Left lung (tissue), 4 donors: ENCODE measurements at regions not wholly inside any gene's neighbourhood (a gene's known extent, or its start where the extent isn't known, plus 50 kb on each side); places are given as distances from the start of the nearest gene placed in this dataset.

Source experiments
- ATAC-seq: fragments of 200-7000 bp; cut with Tn5 transposase; one replicate; pipeline ENCODE4 v1.9.1; 2020; ENCODE audit warnings: moderate library complexity
- DNase-seq, 4 donors: peaks; one replicate each; pipeline ENCODE4 v3.0.0-alpha.2; 2013 to 2020
- H3K27ac ChIP-seq, 2 donors: fragments of 200-600 bp; sonication (generic) in 1 of 2; one replicate each; pipeline versions ENCODE4 v1.5.0 to v1.8.0; 2020 to 2021
- H3K27me3 ChIP-seq, 2 donors: fragments of 200-600 bp; sonication (generic) in 1 of 2; one replicate each; pipeline versions ENCODE4 v1.5.0 to v1.8.0; 2020 to 2021
- H3K36me3 ChIP-seq, 2 donors: fragments of 200-600 bp; sonication (generic) in 1 of 2; one replicate each; pipeline versions ENCODE4 v1.5.0 to v1.8.0; 2020 to 2021
- H3K4me1 ChIP-seq, 2 donors: fragments of 200-600 bp; one replicate each; pipeline ENCODE4 v1.8.0; 2021
- H3K4me3 ChIP-seq, 2 donors: fragments of 200-600 bp; sonication (generic) in 1 of 2; one replicate each; pipeline versions ENCODE4 v1.5.0 to v1.8.0; 2020 to 2021; ENCODE audit warnings: mild to moderate bottlenecking in 1 of 2
- H3K9me3 ChIP-seq, 2 donors: fragments of 200-600 bp; sonication (generic) in 1 of 2; one replicate each; pipeline versions ENCODE4 v1.5.0 to v1.8.0; 2020 to 2021
- intact Hi-C, 2 donors: fragments of 100-400 bp; cut with DNase I; formaldehyde crosslinking; loops; one replicate each; pipeline versions ENCODE4 v1.11.2 to v1.14.2; 2022
- TF ChIP-seq, protein P1 (sequence below), 2 donors: fragments of 200-600 bp; sonication (generic) in 1 of 2; IDR thresholded peaks; one replicate each; pipeline versions ENCODE4 v1.5.0 to v1.8.0; 2021; ENCODE audit warnings: antibody characterized with exemption in 2 of 2
- donor health status: DM: no; HTN: yes; CAD: no.
- donor health status: DM: no; HTN: no; CAD: no.

- peaks cover 0 to 17% of the 10 kb centered on the region in 2 donors for H3K4me1 ChIP-seq
- no peaks in the 10 kb centered on the region for H3K36me3 ChIP-seq
- no peaks in the 10 kb centered on the region for H3K27me3 ChIP-seq
- H3K4me3 ChIP-seq, result no peak overlapping the region
- no peaks in the 10 kb centered on the region for H3K9me3 ChIP-seq
- no peak overlapping the region for H3K27ac ChIP-seq
- intact Hi-C loops, result no loop called here
- TF ChIP-seq, protein P1, sequence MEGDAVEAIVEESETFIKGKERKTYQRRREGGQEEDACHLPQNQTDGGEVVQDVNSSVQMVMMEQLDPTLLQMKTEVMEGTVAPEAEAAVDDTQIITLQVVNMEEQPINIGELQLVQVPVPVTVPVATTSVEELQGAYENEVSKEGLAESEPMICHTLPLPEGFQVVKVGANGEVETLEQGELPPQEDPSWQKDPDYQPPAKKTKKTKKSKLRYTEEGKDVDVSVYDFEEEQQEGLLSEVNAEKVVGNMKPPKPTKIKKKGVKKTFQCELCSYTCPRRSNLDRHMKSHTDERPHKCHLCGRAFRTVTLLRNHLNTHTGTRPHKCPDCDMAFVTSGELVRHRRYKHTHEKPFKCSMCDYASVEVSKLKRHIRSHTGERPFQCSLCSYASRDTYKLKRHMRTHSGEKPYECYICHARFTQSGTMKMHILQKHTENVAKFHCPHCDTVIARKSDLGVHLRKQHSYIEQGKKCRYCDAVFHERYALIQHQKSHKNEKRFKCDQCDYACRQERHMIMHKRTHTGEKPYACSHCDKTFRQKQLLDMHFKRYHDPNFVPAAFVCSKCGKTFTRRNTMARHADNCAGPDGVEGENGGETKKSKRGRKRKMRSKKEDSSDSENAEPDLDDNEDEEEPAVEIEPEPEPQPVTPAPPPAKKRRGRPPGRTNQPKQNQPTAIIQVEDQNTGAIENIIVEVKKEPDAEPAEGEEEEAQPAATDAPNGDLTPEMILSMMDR (IDR thresholded peaks at IDR 0.05), result no peak
- no peak for DNase-seq
- ATAC-seq, result no peak
Observed at GRCh38 chr7:18393465-18394118, 102.0 kb upstream of the HDAC9 start.

DNA sequence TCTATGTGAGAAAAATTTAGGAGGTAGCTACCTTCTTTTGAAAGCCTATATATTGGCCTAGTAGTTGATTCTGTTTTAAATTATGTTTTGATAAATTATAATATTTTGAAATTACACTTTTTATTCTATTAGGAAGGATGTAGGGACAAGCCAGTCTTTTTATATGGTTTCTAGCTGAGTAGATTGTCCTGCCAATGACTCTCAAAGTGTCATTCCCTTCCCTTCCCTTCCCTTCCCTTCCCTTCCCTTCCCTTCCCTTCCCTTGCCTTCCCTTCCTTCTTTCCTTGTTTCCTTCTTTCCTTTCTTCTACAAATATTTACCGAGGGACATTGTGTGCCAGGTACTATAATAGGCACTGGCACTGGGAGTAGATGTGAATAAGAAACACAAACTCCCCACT, 99.7 kb upstream of the HDAC9 start:
- intact Hi-C loops, result no loop called here
- H3K4me3 ChIP-seq, result no peak overlapping the region
- TF ChIP-seq, protein P1 (IDR thresholded peaks at IDR 0.05), result no peak
- no peak overlapping the region for H3K27ac ChIP-seq
- ATAC-seq (no peak), DNase-seq (no peak)
- H3K27me3 ChIP-seq, result no peaks in the 10 kb centered on the region
- no peaks in the 10 kb centered on the region for H3K36me3 ChIP-seq
- H3K9me3 ChIP-seq, result no peaks in the 10 kb centered on the region
- H3K4me1 ChIP-seq, result peaks cover 0 to 8% of the 10 kb centered on the region in 2 donors

- intact Hi-C loops, result no loop called here
- no peak for ATAC-seq
Observed at GRCh38 chr7:18396953-18397352, 98.6 kb upstream of the HDAC9 start.

DNA sequence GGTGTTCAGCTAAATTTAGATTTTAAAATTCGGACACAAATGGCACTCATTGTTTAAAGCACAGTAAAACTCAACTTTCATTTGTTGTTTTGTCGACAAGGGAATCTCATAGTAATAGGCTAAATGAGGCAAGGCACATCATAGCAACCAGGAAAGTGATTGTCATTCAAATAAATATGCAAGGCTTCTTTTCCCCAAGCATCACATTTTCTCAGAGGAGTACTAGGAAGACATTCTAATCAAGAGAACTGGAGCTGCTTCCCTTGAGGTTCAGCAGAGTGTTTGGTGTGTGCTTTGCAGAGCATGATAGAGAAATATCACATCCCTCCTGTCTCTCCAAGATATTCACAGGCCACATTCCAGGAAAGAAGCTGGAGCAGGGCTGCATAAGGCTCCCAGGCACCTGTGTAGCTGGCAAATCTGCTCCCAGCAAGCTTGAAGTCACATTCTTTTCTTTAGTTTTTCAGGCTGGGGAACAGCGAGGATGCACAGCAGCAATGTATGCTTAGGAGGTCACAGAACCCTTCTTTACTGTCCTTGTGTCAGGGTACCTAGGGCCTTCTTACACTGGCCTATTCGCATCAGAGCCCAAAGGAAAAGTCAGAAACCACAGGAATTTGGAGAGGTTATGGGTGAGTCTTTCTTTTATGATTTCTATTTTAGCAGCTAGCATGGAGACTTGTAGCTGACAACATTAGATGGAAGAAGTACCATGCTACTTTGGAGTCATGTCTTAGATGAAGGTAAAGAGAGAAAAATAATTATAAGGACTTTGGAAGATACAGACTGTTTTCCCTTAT, 95.9 kb upstream of the HDAC9 start:
- Histone ChIP-seq H3K4me1 (no peaks in the 10 kb centered on the region), H3K27ac (no peak overlapping the region), H3K4me3 (no peak overlapping the region), H3K36me3 (no peaks in the 10 kb centered on the region), H3K9me3 (no peaks in the 10 kb centered on the region), H3K27me3 (no peaks in the 10 kb centered on the region)
- TF ChIP-seq, protein P1 (IDR thresholded peaks at IDR 0.05), result no peak
- ATAC-seq (no peak), DNase-seq (no peak)
- intact Hi-C loops, result no loop called here

More at GRCh38 chr7:18396953-18397352, 98.6 kb upstream of the HDAC9 start:
- Histone ChIP-seq H3K27me3 (no peaks in the 10 kb centered on the region), H3K4me1 (peaks cover 0 to 5% of the 10 kb centered on the region in 2 donors), H3K36me3 (no peaks in the 10 kb centered on the region), H3K9me3 (no peaks in the 10 kb centered on the region), H3K27ac (no peak overlapping the region), H3K4me3 (no peak overlapping the region)
- DNase-seq, result no peak
- TF ChIP-seq, protein P1 (IDR thresholded peaks at IDR 0.05), result no peak

GRCh38 chr7:18400275-18400674, 95.3 kb upstream of the HDAC9 start:
- Histone ChIP-seq H3K27ac (no peak overlapping the region), H3K36me3 (no peaks in the 10 kb centered on the region), H3K27me3 (no peaks in the 10 kb centered on the region), H3K4me1 (no peaks in the 10 kb centered on the region), H3K9me3 (no peaks in the 10 kb centered on the region), H3K4me3 (no peak overlapping the region)
- DNase-seq (no peak), ATAC-seq (no peak)
- intact Hi-C loops, result no loop called here
- TF ChIP-seq, protein P1 (IDR thresholded peaks at IDR 0.05), result no peak
